ENCODE measurements at regions not wholly inside any gene's neighbourhood (a gene's known extent, or its start where the extent isn't known, plus 50 kb on each side); places are given as distances from the start of the nearest gene placed in this dataset.
"Not testable (repeated sequence)": the region's sequence is repeated elsewhere in the genome, so short reads cannot be mapped to it uniquely, and the experiment has no call there.

GRCh38 chr4:85168234-85168834 lies 201.8 kb upstream of the WDFY3 start:
- no peak for DNase-seq

- no peak for DNase-seq
These were observed 203.8 kb upstream of the WDFY3 start for GRCh38 chr4:85170241-85170640.

- no peak for DNase-seq
These were observed 208.7 kb upstream of the WDFY3 start for GRCh38 chr4:85175190-85175589.

GRCh38 chr4:85177092-85177491 lies 210.6 kb upstream of the WDFY3 start:
- DNase-seq = no peak

GRCh38 chr4:85177679-85178078 lies 211.2 kb upstream of the WDFY3 start:
- DNase-seq = no peak

GRCh38 chr4:85180533-85180932 lies 214.0 kb upstream of the WDFY3 start:
- DNase-seq = no peak

- DNase-seq = no peak
These were observed 220.6 kb upstream of the WDFY3 start for GRCh38 chr4:85187106-85187505.

- not testable (repeated sequence) for DNase-seq
These were observed 229.5 kb upstream of the WDFY3 start for GRCh38 chr4:85196015-85196414.

GRCh38 chr4:85200106-85200505 lies 233.6 kb upstream of the WDFY3 start:
- DNase-seq = no peak

GRCh38 chr4:85209161-85209560 lies 242.7 kb upstream of the WDFY3 start:
- DNase-seq = no peak

- no peak for DNase-seq
These were observed 243.9 kb upstream of the WDFY3 start for GRCh38 chr4:85210353-85210752.

- DNase-seq = not testable (repeated sequence)
These were observed 250.1 kb upstream of the WDFY3 start for GRCh38 chr4:85216571-85216970.

GRCh38 chr4:85218756-85219155 lies 252.3 kb upstream of the WDFY3 start:
- DNase-seq = no peak

- DNase-seq = no peak
These were observed 253.3 kb upstream of the ARHGAP24 start for GRCh38 chr4:85221606-85222005.

GRCh38 chr4:85222561-85222960 lies 252.4 kb upstream of the ARHGAP24 start:
- no peak for DNase-seq

GRCh38 chr4:85228264-85228663 lies 246.7 kb upstream of the ARHGAP24 start:
- no peak for DNase-seq

- DNase-seq = no peak
These were observed 241.4 kb upstream of the ARHGAP24 start for GRCh38 chr4:85233516-85233915.

- no peak for DNase-seq
These were observed 231.1 kb upstream of the ARHGAP24 start for GRCh38 chr4:85243857-85244256.

GRCh38 chr4:85244638-85245037 lies 230.3 kb upstream of the ARHGAP24 start:
- DNase-seq = no peak

GRCh38 chr4:85246055-85246454 lies 228.9 kb upstream of the ARHGAP24 start:
- DNase-seq = no peak

GRCh38 chr4:85250852-85251251 lies 224.1 kb upstream of the ARHGAP24 start:
- DNase-seq = no peak

- DNase-seq = no peak
These were observed 217.1 kb upstream of the ARHGAP24 start for GRCh38 chr4:85257817-85258370.

GRCh38 chr4:85260064-85260463 lies 214.9 kb upstream of the ARHGAP24 start:
- no peak for DNase-seq

GRCh38 chr4:85265234-85265633 lies 209.7 kb upstream of the ARHGAP24 start:
- DNase-seq = no peak

GRCh38 chr4:85268188-85268587 lies 206.8 kb upstream of the ARHGAP24 start:
- DNase-seq = no peak

All from stimulated activated CD4-positive, alpha-beta T cell treated with anti-CD3 and anti-CD28 coated beads, Interleukin-2, amount 100 ng/mL, for 48 hours (primary cell).